GM13976 (cell line): ENCODE measurements at regions not wholly inside any gene's neighbourhood (a gene's known extent, or its start where the extent isn't known, plus 50 kb on each side); places are given as distances from the start of the nearest gene placed in this dataset.

Experiments
- DNase-seq: peaks from one replicate; pipeline ENCODE4 v3.0.0; 2012; ENCODE audit warnings: low spot score
- CTCF ChIP-seq: IDR thresholded peaks from 2 replicates; pipeline ENCODE4 v1.5.1; 2012; ENCODE audit warnings: borderline replicate concordance, mild to moderate bottlenecking; ENCODE audit not compliant: insufficient read depth; ENCODE audit errors: extremely low read depth, missing control alignments, control extremely low read depth
- in situ Hi-C: fragments of 300-500 bp; cut with MboI; formaldehyde crosslinking; loops from one replicate; pipeline ENCODE4 v1.12.0; 2022; ENCODE audit warnings: low sequenced_read_pairs, mixed read lengths, inconsistent platforms; ENCODE audit not compliant: unreplicated experiment

GRCh38 chr2:22377268-22377667 lies 1007.7 kb upstream of the KLHL29 start:
- no peak for DNase-seq
- TF ChIP-seq CTCF = no peak
- in situ Hi-C loops = no loop called here

GRCh38 chr2:22382479-22383169 lies 1002.4 kb upstream of the KLHL29 start:
- in situ Hi-C loops = no loop called here
- no peak for DNase-seq
- no peak for TF ChIP-seq CTCF

GRCh38 chr2:22397847-22398246 lies 987.1 kb upstream of the KLHL29 start:
- in situ Hi-C loops = no loop called here
- TF ChIP-seq CTCF = no peak
- no peak for DNase-seq

- in situ Hi-C loops = no loop called here
- DNase-seq = no peak
- TF ChIP-seq CTCF = no peak
Measured at GRCh38 chr2:22403748-22404147, 981.2 kb upstream of the KLHL29 start.

- TF ChIP-seq CTCF = no peak
- in situ Hi-C loops = no loop called here
- no peak for DNase-seq
Measured at GRCh38 chr2:22406625-22407024, 978.4 kb upstream of the KLHL29 start.

GRCh38 chr2:22420076-22420475 lies 964.9 kb upstream of the KLHL29 start:
- no peak for DNase-seq
- in situ Hi-C loops = no loop called here
- no peak for TF ChIP-seq CTCF
